Astrocyte (in vitro differentiated cells and primary cell): ENCODE measurements at regions not wholly inside any gene's neighbourhood (a gene's known extent, or its start where the extent isn't known, plus 50 kb on each side); places are given as distances from the start of the nearest gene placed in this dataset.

ENCODE experiments used
- DNase-seq: peaks from one replicate; pipeline ENCODE4 v3.0.0-alpha.2; 2010; ENCODE audit warnings: low read depth
- FAIRE-seq: peaks from 2 replicates; lab custom pipeline; 2011; peaks lifted over from hg19 to GRCh38; lab: Jason Lieb, UNC
- H2AFZ ChIP-seq: 2 replicates; pipeline ENCODE4 v1.6.0; 2012; ENCODE audit warnings: low read depth, low read length, inconsistent platforms
- H3K27ac ChIP-seq: 2 replicates; pipeline ENCODE4 v1.5.1; 2011; ENCODE audit warnings: low read depth, low read length, inconsistent platforms
- H3K27me3 ChIP-seq: 2 replicates; pipeline ENCODE4 v1.6.0; 2011; ENCODE audit warnings: low read length, inconsistent platforms; ENCODE audit not compliant: insufficient read depth
- H3K36me3 ChIP-seq: 2 replicates; pipeline ENCODE4 v1.5.1; 2011; ENCODE audit warnings: low read length, inconsistent platforms; ENCODE audit not compliant: insufficient read depth
- H3K4me1 ChIP-seq: 2 replicates; pipeline ENCODE4 v1.5.1; 2011; ENCODE audit warnings: low read length, inconsistent platforms; ENCODE audit not compliant: insufficient read depth
- H3K4me2 ChIP-seq: 2 replicates; pipeline ENCODE4 v1.6.0; 2012; ENCODE audit warnings: low read length, inconsistent platforms
- H3K4me3 ChIP-seq: 2 replicates; pipeline ENCODE4 v1.5.1; 2011; ENCODE audit warnings: low read depth, mild to moderate bottlenecking, low read length, inconsistent platforms; ENCODE audit not compliant: insufficient read depth
- H3K79me2 ChIP-seq: 2 replicates; pipeline ENCODE4 v1.6.0; 2012; ENCODE audit warnings: mild to moderate bottlenecking, low read length, inconsistent platforms; ENCODE audit not compliant: insufficient read depth
- H3K9ac ChIP-seq: 2 replicates; pipeline ENCODE4 v1.6.0; 2012; ENCODE audit warnings: mild to moderate bottlenecking, low read length, inconsistent platforms
- H3K9me3 ChIP-seq: 2 replicates; pipeline ENCODE4 v1.5.1; 2012; ENCODE audit warnings: low read depth, mild to moderate bottlenecking, low read length, inconsistent platforms; ENCODE audit not compliant: insufficient read depth
- H4K20me1 ChIP-seq: 2 replicates; pipeline ENCODE4 v1.6.0; 2012; ENCODE audit warnings: low read length, inconsistent platforms; ENCODE audit not compliant: insufficient read depth
- H3K27ac Mint-ChIP-seq: one replicate; pipeline ENCODE4 v1.8.0; 2021; ENCODE audit warnings: mild to moderate bottlenecking, mixed read lengths; ENCODE audit not compliant: unreplicated experiment
- H3K27me3 Mint-ChIP-seq: one replicate; pipeline ENCODE4 v1.8.0; 2021; ENCODE audit warnings: low read depth, mixed read lengths; ENCODE audit not compliant: unreplicated experiment
- H3K36me3 Mint-ChIP-seq: one replicate; pipeline ENCODE4 v1.8.0; 2021; ENCODE audit warnings: low read depth, mixed read lengths; ENCODE audit not compliant: unreplicated experiment
- H3K4me1 Mint-ChIP-seq: one replicate; pipeline ENCODE4 v1.8.0; 2021; ENCODE audit warnings: low read depth, mixed read lengths; ENCODE audit not compliant: unreplicated experiment
- H3K4me3 Mint-ChIP-seq: one replicate; pipeline ENCODE4 v1.8.0; 2021; ENCODE audit warnings: mild to moderate bottlenecking, moderate library complexity, mixed read lengths; ENCODE audit not compliant: unreplicated experiment
- H3K9me3 Mint-ChIP-seq: one replicate; pipeline ENCODE4 v1.8.0; 2021; ENCODE audit warnings: mild to moderate bottlenecking, mixed read lengths; ENCODE audit not compliant: unreplicated experiment
- EZH2 ChIP-seq: IDR thresholded peaks from 2 replicates; pipeline ENCODE4 v1.6.1; 2012; ENCODE audit warnings: mild to moderate bottlenecking, low read length, inconsistent platforms; ENCODE audit not compliant: insufficient read depth
- TF ChIP-seq, protein P1 (sequence below): IDR thresholded peaks from 2 replicates; pipeline ENCODE4 v1.5.1; 2011; ENCODE audit warnings: low read depth, mild to moderate bottlenecking, inconsistent platforms, low read length, moderate library complexity; ENCODE audit not compliant: insufficient read depth

DNA sequence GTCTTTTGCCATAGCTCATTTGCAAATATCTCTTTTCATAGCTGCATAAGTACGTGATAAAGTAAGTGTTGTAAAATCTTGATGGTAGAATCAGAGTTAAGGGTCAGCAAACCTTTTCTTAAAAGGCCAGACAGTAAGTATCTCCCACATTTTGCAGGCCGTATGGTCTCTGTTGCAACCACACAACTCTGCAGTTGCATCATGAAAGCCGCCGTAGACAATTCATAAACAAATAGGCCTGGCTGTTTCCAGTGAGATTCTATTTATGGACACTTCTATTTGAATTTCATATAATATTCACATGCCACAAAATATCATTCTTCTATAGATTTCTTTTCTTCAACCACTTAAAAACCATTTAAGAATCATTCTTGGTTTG is 248.5 kb downstream of the TLE3 start:
- Mint-ChIP-seq H3K9me3 (peaks cover 4% of the 10 kb centered on the region), H3K27ac (no peak overlapping the region), H3K36me3 (no peaks in the 10 kb centered on the region), H3K4me1 (peaks cover 31% of the 10 kb centered on the region), H3K27me3 (peaks cover 19% of the 10 kb centered on the region), H3K4me3 (no peak overlapping the region)
- no peaks in the 10 kb centered on the region for H3K36me3 ChIP-seq
- no peak overlapping the region for H3K27ac ChIP-seq
- H3K27me3 ChIP-seq, result no peaks in the 10 kb centered on the region
- H3K4me1 ChIP-seq, result peaks cover 24% of the 10 kb centered on the region
- no peak overlapping the region for H3K4me3 ChIP-seq
- no peaks in the 10 kb centered on the region for H4K20me1 ChIP-seq
- no peak overlapping the region for H3K4me2 ChIP-seq
- H2AFZ ChIP-seq, result no peak overlapping the region
- TF ChIP-seq EZH2, result no peak
- TF ChIP-seq, protein P1, sequence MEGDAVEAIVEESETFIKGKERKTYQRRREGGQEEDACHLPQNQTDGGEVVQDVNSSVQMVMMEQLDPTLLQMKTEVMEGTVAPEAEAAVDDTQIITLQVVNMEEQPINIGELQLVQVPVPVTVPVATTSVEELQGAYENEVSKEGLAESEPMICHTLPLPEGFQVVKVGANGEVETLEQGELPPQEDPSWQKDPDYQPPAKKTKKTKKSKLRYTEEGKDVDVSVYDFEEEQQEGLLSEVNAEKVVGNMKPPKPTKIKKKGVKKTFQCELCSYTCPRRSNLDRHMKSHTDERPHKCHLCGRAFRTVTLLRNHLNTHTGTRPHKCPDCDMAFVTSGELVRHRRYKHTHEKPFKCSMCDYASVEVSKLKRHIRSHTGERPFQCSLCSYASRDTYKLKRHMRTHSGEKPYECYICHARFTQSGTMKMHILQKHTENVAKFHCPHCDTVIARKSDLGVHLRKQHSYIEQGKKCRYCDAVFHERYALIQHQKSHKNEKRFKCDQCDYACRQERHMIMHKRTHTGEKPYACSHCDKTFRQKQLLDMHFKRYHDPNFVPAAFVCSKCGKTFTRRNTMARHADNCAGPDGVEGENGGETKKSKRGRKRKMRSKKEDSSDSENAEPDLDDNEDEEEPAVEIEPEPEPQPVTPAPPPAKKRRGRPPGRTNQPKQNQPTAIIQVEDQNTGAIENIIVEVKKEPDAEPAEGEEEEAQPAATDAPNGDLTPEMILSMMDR, result no peak
- no peak overlapping the region for H3K9ac ChIP-seq
- no peaks in the 10 kb centered on the region for H3K9me3 ChIP-seq
- no peaks in the 10 kb centered on the region for H3K79me2 ChIP-seq
- no peak for FAIRE-seq
- no peak for DNase-seq

DNA sequence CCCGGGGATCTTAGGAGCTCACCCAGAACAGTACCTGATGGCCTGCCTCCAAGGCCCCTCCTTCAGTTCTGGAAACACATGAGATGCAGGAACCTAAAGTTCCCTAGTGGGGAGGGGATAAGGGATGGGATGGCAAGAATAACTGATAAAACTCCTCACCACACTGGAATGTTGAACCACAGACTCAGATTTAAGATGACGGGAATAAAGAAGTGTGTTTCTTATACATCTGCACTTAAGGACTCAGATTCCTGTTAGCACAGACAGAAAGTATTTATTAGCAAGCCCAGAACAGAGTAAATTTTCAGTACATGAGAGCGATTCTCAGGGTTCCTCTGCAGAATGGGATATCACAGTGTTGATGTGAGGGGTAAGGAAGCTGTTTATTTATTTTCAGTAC is 245.2 kb downstream of the TLE3 start:
- Histone ChIP-seq H3K79me2 (no peaks in the 10 kb centered on the region), H3K27ac (peak overlapping the region; percentile 95), H3K4me2 (peak overlapping the region; percentile 71), H3K36me3 (no peaks in the 10 kb centered on the region), H3K4me1 (peaks cover 42% of the 10 kb centered on the region), H3K9me3 (no peaks in the 10 kb centered on the region), H3K27me3 (no peaks in the 10 kb centered on the region), H4K20me1 (no peaks in the 10 kb centered on the region), H3K4me3 (peak overlapping the region; percentile 15), H2AFZ (no peak overlapping the region), H3K9ac (peak overlapping the region; percentile 80)
- Mint-ChIP-seq H3K9me3 (peaks cover 2% of the 10 kb centered on the region), H3K4me1 (peaks cover 56% of the 10 kb centered on the region), H3K27ac (peak overlapping the region; percentile 100), H3K36me3 (no peaks in the 10 kb centered on the region), H3K27me3 (peaks cover 2% of the 10 kb centered on the region), H3K4me3 (no peak overlapping the region)
- DNase-seq (peak; percentile 82), FAIRE-seq (peak; percentile 98)
- no peak for TF ChIP-seq EZH2
- TF ChIP-seq, protein P1, result no peak

DNA sequence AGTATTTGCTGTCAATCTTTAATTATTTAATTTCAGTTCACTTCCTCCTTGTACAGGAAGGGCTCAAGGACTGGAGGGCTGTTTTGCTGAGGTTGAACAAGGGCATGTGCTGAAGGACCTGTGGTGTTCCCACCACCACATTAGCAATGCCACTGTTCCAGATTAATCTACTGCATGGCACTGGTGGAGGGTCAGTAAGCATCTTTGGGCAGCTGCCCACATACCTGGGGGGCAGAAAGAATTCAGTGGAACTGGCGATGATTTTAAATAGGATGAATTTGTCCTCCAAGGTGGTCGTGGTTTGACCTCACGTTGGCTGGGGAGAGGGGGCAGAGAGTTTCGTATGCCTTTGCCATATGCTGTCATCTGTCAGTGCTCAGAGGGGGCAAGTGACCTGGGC is 244.8 kb downstream of the TLE3 start:
- H3K9me3 ChIP-seq, result no peaks in the 10 kb centered on the region
- peak overlapping the region; percentile 95 for H3K27ac ChIP-seq
- no peak overlapping the region for H2AFZ ChIP-seq
- H3K79me2 ChIP-seq, result no peaks in the 10 kb centered on the region
- H3K4me1 ChIP-seq, result peaks cover 42% of the 10 kb centered on the region
- Mint-ChIP-seq H3K36me3 (no peaks in the 10 kb centered on the region), H3K27me3 (peaks cover 4% of the 10 kb centered on the region), H3K4me3 (peak overlapping the region; percentile 51), H3K4me1 (peaks cover 56% of the 10 kb centered on the region), H3K27ac (peak overlapping the region; percentile 100), H3K9me3 (peaks cover 4% of the 10 kb centered on the region)
- FAIRE-seq (no peak), DNase-seq (no peak)
- H3K36me3 ChIP-seq, result no peaks in the 10 kb centered on the region
- H3K27me3 ChIP-seq, result no peaks in the 10 kb centered on the region
- TF ChIP-seq EZH2, result no peak
- TF ChIP-seq, protein P1, result no peak
- peak overlapping the region; percentile 15 for H3K4me3 ChIP-seq
- peak overlapping the region; percentile 80 for H3K9ac ChIP-seq
- H3K4me2 ChIP-seq, result peak overlapping the region; percentile 71
- H4K20me1 ChIP-seq, result no peaks in the 10 kb centered on the region
